Lung (tissue), 11 donors: ENCODE measurements at regions not wholly inside any gene's neighbourhood (a gene's known extent, or its start where the extent isn't known, plus 50 kb on each side); places are given as distances from the start of the nearest gene placed in this dataset.
A peak's percentile ranks its signal among the peaks of the same experiment; 100 is the strongest.

Source experiments
- ATAC-seq: fragments of 200-7000 bp; cut with Tn5 transposase; one replicate; pipeline ENCODE4 v1.9.1; 2020; ENCODE audit warnings: moderate number of reproducible peaks; ENCODE audit not compliant: insufficient read depth, low FRiP score
- DNase-seq, 3 donors: peaks; one replicate each; pipeline ENCODE4 v3.0.0-alpha.2; 2013 to 2017
- H3K27ac ChIP-seq, 2 donors: one replicate each; pipeline ENCODE4 v1.5.1; 2013; ENCODE audit warnings: mild to moderate bottlenecking in 2 of 2, moderate library complexity in 2 of 2, control low read depth in 1 of 2, inconsistent platforms in 1 of 2, low read depth in 1 of 2, low read length in 1 of 2
- H3K27me3 ChIP-seq, 3 donors: one replicate each; pipeline ENCODE4 v1.5.1; 2013; ENCODE audit warnings: low read length in 2 of 3; ENCODE audit not compliant: control insufficient read depth in 3 of 3, insufficient read depth in 3 of 3
- H3K36me3 ChIP-seq, 4 donors: one replicate each; pipeline ENCODE4 v1.5.1; 2013; ENCODE audit warnings: low read length in 4 of 4, mild to moderate bottlenecking in 1 of 4, moderate library complexity in 1 of 4; ENCODE audit not compliant: control insufficient read depth in 4 of 4, insufficient read depth in 4 of 4
- H3K4me1 ChIP-seq, 5 donors: one replicate each; pipeline ENCODE4 v1.5.1; 2013; ENCODE audit warnings: low read length in 5 of 5, mild to moderate bottlenecking in 2 of 5, moderate library complexity in 1 of 5; ENCODE audit not compliant: control insufficient read depth in 5 of 5, insufficient read depth in 5 of 5
- H3K4me3 ChIP-seq: one replicate; pipeline ENCODE4 v1.5.1; 2013; ENCODE audit warnings: mild to moderate bottlenecking, control low read depth, moderate library complexity
- H3K9ac ChIP-seq, 2 donors: one replicate each; pipeline ENCODE4 v1.5.1; 2013; ENCODE audit warnings: low read length in 2 of 2, control low read depth in 1 of 2; ENCODE audit not compliant: insufficient read depth in 1 of 2
- H3K9me3 ChIP-seq, 4 donors: one replicate each; pipeline ENCODE4 v1.5.1; 2013; ENCODE audit warnings: low read length in 3 of 4, mild to moderate bottlenecking in 1 of 4, moderate library complexity in 1 of 4; ENCODE audit not compliant: control insufficient read depth in 4 of 4, insufficient read depth in 3 of 4
- WGBS, 2 donors: extraction: QIAGEN DNeasy Blood & Tissue Kit; methylation state at CpG; one replicate each; pipeline ENCODE4 v1.1.7; 2013; 5-methylcytosine and 5-hydroxymethylcytosine counted together
- TF ChIP-seq, protein P1 (sequence below): IDR thresholded peaks from 2 replicates; pipeline ENCODE4 v1.5.1; 2012; ENCODE audit warnings: mild to moderate bottlenecking; ENCODE audit errors: control extremely low read depth, extremely low read depth
- donor health status: control.
- donor health status: control.
- donor health status: Bipolar disorder and iron deficiency.
- donor health status: healthy.
- donor health status: DM: yes; HTN: yes; CAD: no.

DNA sequence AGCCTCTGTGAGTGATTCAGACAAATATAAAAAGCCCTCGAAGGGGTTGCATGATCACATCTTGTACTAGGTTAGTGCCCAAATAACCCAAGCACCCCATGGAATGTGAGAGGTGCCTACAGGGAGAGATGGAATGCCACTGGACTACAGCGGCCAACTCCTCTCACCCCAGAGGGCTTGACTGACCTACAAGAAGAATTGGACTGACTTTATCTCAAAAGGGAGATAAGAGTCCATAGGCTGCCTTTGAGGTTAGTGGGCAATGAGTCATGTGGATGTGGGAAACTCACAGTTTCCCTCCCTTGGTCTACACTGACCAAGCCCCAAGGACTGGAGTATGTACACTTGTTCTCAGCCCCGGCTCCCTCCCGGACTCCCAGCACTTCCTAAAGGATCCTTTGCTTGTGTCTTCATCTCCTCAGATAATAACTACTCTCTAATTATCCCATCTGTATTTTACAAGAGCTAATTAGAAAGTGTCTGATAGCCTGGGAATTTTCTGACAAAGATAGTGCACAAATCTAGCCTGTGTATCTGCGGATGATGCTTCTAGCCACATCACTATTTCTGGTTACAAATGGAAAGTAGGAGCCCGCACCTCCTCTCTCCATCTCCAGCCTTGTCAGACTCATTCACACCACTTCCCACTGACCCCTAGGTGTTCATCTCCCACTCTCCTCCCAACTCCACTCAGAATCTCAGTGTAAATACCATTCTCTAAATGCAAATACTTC, 547.8 kb upstream of the TBL1XR1 start:
- DNase-seq (no peak), ATAC-seq (peak; percentile 86)
- Histone ChIP-seq H3K9ac (no peak overlapping the region), H3K4me1 (peaks cover 2 to 6% (median 5%) of the 10 kb centered on the region in 5 donors), H3K27ac (peak overlapping the region in 1 of 2 donors; percentile 89), H3K36me3 (no peaks in the 10 kb centered on the region), H3K9me3 (no peaks in the 10 kb centered on the region), H3K27me3 (no peaks in the 10 kb centered on the region), H3K4me3 (no peak overlapping the region)
- TF ChIP-seq, protein P1, sequence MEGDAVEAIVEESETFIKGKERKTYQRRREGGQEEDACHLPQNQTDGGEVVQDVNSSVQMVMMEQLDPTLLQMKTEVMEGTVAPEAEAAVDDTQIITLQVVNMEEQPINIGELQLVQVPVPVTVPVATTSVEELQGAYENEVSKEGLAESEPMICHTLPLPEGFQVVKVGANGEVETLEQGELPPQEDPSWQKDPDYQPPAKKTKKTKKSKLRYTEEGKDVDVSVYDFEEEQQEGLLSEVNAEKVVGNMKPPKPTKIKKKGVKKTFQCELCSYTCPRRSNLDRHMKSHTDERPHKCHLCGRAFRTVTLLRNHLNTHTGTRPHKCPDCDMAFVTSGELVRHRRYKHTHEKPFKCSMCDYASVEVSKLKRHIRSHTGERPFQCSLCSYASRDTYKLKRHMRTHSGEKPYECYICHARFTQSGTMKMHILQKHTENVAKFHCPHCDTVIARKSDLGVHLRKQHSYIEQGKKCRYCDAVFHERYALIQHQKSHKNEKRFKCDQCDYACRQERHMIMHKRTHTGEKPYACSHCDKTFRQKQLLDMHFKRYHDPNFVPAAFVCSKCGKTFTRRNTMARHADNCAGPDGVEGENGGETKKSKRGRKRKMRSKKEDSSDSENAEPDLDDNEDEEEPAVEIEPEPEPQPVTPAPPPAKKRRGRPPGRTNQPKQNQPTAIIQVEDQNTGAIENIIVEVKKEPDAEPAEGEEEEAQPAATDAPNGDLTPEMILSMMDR = no peak
- 71 to 75% methylated on average over 6 of the region's 6 CpGs for WGBS, 2 donors

DNA sequence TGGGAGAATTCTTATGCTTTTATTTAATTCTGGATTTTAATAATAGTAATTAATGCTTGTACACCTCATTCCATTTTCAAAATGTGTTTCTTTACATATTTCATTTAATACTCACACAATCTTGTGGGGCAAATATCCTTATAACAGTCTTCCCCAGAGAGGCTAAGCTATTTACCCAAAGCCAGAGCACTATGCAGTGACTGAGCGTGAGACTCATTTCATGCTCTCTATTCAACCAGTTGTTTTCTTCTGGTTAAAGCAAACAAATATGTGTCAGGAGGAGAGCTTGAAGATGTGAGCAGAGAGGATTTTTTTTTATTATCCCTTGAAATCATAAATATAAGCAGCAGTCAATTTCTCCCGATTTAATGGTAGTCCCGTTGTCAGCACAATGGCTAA, 548.3 kb upstream of the TBL1XR1 start:
- H3K4me1 ChIP-seq = peaks cover 0 to 6% (median 3%) of the 10 kb centered on the region in 5 donors
- no peak overlapping the region for H3K4me3 ChIP-seq
- no peak overlapping the region for H3K9ac ChIP-seq
- H3K27ac ChIP-seq = peak overlapping the region in 1 of 2 donors; percentile 67
- H3K9me3 ChIP-seq = no peaks in the 10 kb centered on the region
- no peak for ATAC-seq
- WGBS, 2 donors = 78 to 82% methylated on average over 3 of the region's 3 CpGs
- no peaks in the 10 kb centered on the region for H3K27me3 ChIP-seq
- no peaks in the 10 kb centered on the region for H3K36me3 ChIP-seq
- TF ChIP-seq, protein P1 = no peak
- DNase-seq = no peak

DNA sequence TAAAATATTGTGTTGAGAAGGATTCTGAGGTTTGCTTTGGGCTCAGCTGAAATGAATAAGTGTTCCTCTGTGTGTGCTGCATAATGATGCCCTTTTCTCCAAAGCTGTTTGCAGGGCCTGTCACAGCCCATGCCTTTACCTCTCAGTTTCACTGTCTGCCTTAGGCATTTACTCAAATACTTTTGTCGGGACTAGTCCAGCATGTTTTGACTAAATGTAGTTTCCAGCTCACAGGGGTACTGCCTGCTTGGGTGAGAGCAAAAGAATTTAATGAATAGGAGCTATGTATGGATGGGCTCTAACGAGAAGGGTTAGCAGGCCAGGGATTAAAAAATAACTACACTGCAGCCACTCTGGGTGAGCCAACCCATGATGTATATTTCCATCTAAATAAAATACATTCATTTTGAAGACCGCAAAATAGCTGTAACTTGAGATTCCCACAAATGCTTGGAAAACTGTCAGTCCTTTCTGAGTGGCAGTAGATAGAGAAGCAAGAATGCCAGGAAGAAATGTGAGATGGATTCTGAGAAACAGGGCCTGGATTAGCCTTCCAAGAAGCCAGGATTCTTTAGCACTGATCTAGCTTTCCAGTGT, 549.2 kb upstream of the TBL1XR1 start:
- WGBS, 2 donors = 80 to 81% methylated on average over 3 of the region's 3 CpGs
- Histone ChIP-seq H3K27ac (peak overlapping the region; percentile 56 to 57), H3K9ac (no peak overlapping the region), H3K9me3 (no peaks in the 10 kb centered on the region), H3K4me1 (peaks cover 0 to 6% (median 3%) of the 10 kb centered on the region in 5 donors), H3K27me3 (no peaks in the 10 kb centered on the region), H3K36me3 (no peaks in the 10 kb centered on the region), H3K4me3 (no peak overlapping the region)
- ATAC-seq (no peak), DNase-seq (no peak)
- TF ChIP-seq, protein P1 = no peak
